ENCODE measurements at regions not wholly inside any gene's neighbourhood (a gene's known extent, or its start where the extent isn't known, plus 50 kb on each side); places are given as distances from the start of the nearest gene placed in this dataset.
A peak's percentile ranks its signal among the peaks of the same experiment; 100 is the strongest.

- TF ChIP-seq, protein P1, sequence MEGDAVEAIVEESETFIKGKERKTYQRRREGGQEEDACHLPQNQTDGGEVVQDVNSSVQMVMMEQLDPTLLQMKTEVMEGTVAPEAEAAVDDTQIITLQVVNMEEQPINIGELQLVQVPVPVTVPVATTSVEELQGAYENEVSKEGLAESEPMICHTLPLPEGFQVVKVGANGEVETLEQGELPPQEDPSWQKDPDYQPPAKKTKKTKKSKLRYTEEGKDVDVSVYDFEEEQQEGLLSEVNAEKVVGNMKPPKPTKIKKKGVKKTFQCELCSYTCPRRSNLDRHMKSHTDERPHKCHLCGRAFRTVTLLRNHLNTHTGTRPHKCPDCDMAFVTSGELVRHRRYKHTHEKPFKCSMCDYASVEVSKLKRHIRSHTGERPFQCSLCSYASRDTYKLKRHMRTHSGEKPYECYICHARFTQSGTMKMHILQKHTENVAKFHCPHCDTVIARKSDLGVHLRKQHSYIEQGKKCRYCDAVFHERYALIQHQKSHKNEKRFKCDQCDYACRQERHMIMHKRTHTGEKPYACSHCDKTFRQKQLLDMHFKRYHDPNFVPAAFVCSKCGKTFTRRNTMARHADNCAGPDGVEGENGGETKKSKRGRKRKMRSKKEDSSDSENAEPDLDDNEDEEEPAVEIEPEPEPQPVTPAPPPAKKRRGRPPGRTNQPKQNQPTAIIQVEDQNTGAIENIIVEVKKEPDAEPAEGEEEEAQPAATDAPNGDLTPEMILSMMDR (IDR thresholded peaks at IDR 0.05; ENCODE audit: low read depth, low read length, missing control alignments): no peak
- no peak overlapping the region for H3K4me3 ChIP-seq (ENCODE audit: low read depth, low read length)
- H3K27ac ChIP-seq: no peak overlapping the region
- H3K36me3 ChIP-seq (replicated peaks): no peaks in the 10 kb centered on the region
- no peak for DNase-seq
- no peaks in the 10 kb centered on the region for H3K27me3 ChIP-seq (replicated peaks)
- in situ Hi-C loops (cut with HindIII; ENCODE audit: low pct_ligation_motif_present, low sequenced_read_pairs): no loop called here
Observed at GRCh38 chr6:44653091-44653490, 265.6 kb downstream of the CDC5L start.

DNA sequence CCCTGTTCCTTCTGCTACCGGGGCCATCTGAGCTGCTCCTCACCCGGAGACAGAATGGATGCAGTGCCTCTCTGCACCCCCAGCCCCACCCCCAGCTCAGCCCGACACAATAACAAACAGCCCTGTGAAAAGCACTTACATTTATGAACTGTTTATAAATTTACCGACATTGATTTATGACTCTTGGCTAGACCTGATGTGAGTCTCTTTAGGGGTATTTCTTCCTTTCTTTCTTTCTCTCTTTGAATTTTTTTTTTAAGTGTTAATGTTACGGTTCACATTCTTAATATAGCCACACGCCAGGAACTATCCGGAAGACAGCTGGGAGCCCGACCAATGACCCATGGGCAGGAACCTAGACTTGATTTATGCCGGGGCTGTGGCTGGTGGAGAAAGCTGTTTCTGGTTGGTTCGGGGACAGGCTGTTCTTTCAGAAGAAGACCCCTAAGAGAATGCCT lies 266.3 kb downstream of the CDC5L start:
- TF ChIP-seq, protein P1 (IDR thresholded peaks at IDR 0.05; ENCODE audit: low read depth, low read length, missing control alignments): no peak
- Histone ChIP-seq H3K4me3 (ENCODE audit: low read depth, low read length) (no peak overlapping the region), H3K27me3 (replicated peaks) (no peaks in the 10 kb centered on the region), H3K27ac (no peak overlapping the region), H3K36me3 (replicated peaks) (no peaks in the 10 kb centered on the region)
- in situ Hi-C loops (cut with HindIII; ENCODE audit: low pct_ligation_motif_present, low sequenced_read_pairs): no loop called here
- DNase-seq: no peak

DNA sequence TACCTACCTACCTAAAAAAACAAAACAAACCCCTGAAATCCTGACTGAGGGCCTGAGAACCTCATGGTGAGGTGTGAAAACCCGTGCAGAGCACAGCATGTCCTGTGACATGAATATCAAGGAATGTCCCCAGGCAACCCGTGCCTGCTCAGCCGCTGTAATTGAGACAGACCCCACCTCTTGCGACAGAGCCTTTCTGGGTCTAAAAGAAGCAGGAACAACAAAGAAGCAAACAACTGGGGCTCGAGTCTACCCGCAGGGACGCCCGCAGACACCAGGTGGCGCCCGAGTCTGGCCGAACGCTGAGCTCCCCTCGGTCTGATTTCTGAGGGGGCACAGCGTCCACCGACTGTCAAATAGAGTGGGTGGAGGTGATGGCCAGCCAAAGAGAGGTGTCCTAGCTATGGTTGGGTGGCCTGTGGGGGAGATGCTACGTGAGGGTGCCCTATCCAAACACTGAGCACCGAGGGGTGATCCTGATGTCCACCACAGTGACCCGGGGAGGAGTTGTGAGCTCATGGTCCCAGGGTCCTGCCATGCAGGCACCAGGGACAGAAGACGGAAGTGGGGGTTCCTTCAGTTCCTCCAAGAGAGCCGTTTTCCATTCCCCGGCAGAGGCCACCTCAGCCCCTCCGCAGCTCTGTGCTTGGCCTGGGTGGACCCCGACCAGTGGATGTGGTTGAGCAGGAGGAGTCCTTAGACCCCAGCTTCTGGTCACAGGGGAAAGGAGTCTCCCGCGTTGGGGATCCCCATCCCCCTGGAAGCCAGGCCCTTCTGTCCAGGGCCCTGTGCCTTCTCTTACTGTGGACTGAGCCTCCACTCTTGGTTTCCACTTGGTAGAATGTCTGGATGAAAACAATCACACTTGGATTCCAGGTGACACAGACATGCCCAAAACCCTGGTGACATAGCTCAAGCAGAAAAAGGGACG lies 268.2 kb downstream of the CDC5L start:
- Histone ChIP-seq H3K27me3 (replicated peaks) (no peaks in the 10 kb centered on the region), H3K4me3 (ENCODE audit: low read depth, low read length) (no peak overlapping the region), H3K36me3 (replicated peaks) (no peaks in the 10 kb centered on the region), H3K27ac (no peak overlapping the region)
- in situ Hi-C loops (cut with HindIII; ENCODE audit: low pct_ligation_motif_present, low sequenced_read_pairs): no loop called here
- DNase-seq: peak; percentile 54
- TF ChIP-seq, protein P1 (IDR thresholded peaks at IDR 0.05; ENCODE audit: low read depth, low read length, missing control alignments): peak; percentile 97

- no peak for DNase-seq
- TF ChIP-seq, protein P1 (IDR thresholded peaks at IDR 0.05; ENCODE audit: low read depth, low read length, missing control alignments): no peak
- no peak overlapping the region for H3K4me3 ChIP-seq (ENCODE audit: low read depth, low read length)
- no peak overlapping the region for H3K27ac ChIP-seq
- no peaks in the 10 kb centered on the region for H3K27me3 ChIP-seq (replicated peaks)
- in situ Hi-C loops (cut with HindIII; ENCODE audit: low pct_ligation_motif_present, low sequenced_read_pairs): no loop called here
- no peaks in the 10 kb centered on the region for H3K36me3 ChIP-seq (replicated peaks)
Observed at GRCh38 chr6:44656691-44657090, 269.2 kb downstream of the CDC5L start.

GRCh38 chr6:44657206-44657819 lies 269.8 kb downstream of the CDC5L start:
- Histone ChIP-seq H3K27me3 (replicated peaks) (no peaks in the 10 kb centered on the region), H3K4me3 (ENCODE audit: low read depth, low read length) (no peak overlapping the region), H3K27ac (no peak overlapping the region), H3K36me3 (replicated peaks) (no peaks in the 10 kb centered on the region)
- TF ChIP-seq, protein P1 (IDR thresholded peaks at IDR 0.05; ENCODE audit: low read depth, low read length, missing control alignments): peak; percentile 28
- in situ Hi-C loops (cut with HindIII; ENCODE audit: low pct_ligation_motif_present, low sequenced_read_pairs): no loop called here
- DNase-seq: peak; percentile 29
